ENCODE measurements at regions not wholly inside any gene's neighbourhood (a gene's known extent, or its start where the extent isn't known, plus 50 kb on each side); places are given as distances from the start of the nearest gene placed in this dataset.
"Not testable (repeated sequence)": the region's sequence is repeated elsewhere in the genome, so short reads cannot be mapped to it uniquely, and the experiment has no call there.

- DNase-seq = no peak
These were observed 662.5 kb downstream of the LUZP2 start for GRCh38 chr11:25159341-25159740.

GRCh38 chr11:25163421-25163820, 666.6 kb downstream of the LUZP2 start:
- no peak for DNase-seq

- no peak for DNase-seq
These were observed 683.3 kb downstream of the LUZP2 start for GRCh38 chr11:25180187-25180586.

- no peak for DNase-seq
These were observed 686.6 kb downstream of the LUZP2 start for GRCh38 chr11:25183411-25183810.

GRCh38 chr11:25197515-25197914, 700.7 kb downstream of the LUZP2 start:
- no peak for DNase-seq

GRCh38 chr11:25198704-25199103, 701.9 kb downstream of the LUZP2 start:
- DNase-seq = no peak

- DNase-seq = no peak
These were observed 704.1 kb downstream of the LUZP2 start for GRCh38 chr11:25200925-25201324.

GRCh38 chr11:25206762-25207161, 709.9 kb downstream of the LUZP2 start:
- DNase-seq = no peak

- no peak for DNase-seq
These were observed 714.9 kb downstream of the LUZP2 start for GRCh38 chr11:25211635-25212254.

GRCh38 chr11:25214535-25215176, 717.8 kb downstream of the LUZP2 start:
- no peak for DNase-seq

GRCh38 chr11:25218036-25218435, 721.2 kb downstream of the LUZP2 start:
- no peak for DNase-seq

- DNase-seq = no peak
These were observed 728.2 kb downstream of the LUZP2 start for GRCh38 chr11:25225078-25225477.

- no peak for DNase-seq
These were observed 746.1 kb downstream of the LUZP2 start for GRCh38 chr11:25242928-25243327.

GRCh38 chr11:25244126-25244525, 747.3 kb downstream of the LUZP2 start:
- no peak for DNase-seq

GRCh38 chr11:25247336-25247735, 750.5 kb downstream of the LUZP2 start:
- DNase-seq = no peak

- DNase-seq = no peak
These were observed 756.0 kb downstream of the LUZP2 start for GRCh38 chr11:25252854-25253253.

GRCh38 chr11:25263861-25264260, 767.0 kb downstream of the LUZP2 start:
- DNase-seq = not testable (repeated sequence)

- DNase-seq = no peak
These were observed 774.4 kb downstream of the LUZP2 start for GRCh38 chr11:25271301-25271700.

- no peak for DNase-seq
These were observed 775.4 kb downstream of the LUZP2 start for GRCh38 chr11:25272214-25272613.

- DNase-seq = not testable (repeated sequence)
These were observed 784.0 kb downstream of the LUZP2 start for GRCh38 chr11:25280821-25281220.

GRCh38 chr11:25293166-25293565, 796.3 kb downstream of the LUZP2 start:
- DNase-seq = no peak

- DNase-seq = no peak
These were observed 801.6 kb downstream of the LUZP2 start for GRCh38 chr11:25298450-25298849.

- DNase-seq = no peak
These were observed 813.0 kb downstream of the LUZP2 start for GRCh38 chr11:25309818-25310217.

- no peak for DNase-seq
These were observed 820.4 kb downstream of the LUZP2 start for GRCh38 chr11:25317216-25317615.

- DNase-seq = no peak
These were observed 822.3 kb downstream of the LUZP2 start for GRCh38 chr11:25319127-25319526.
